ENCODE measurements at regions not wholly inside any gene's neighbourhood (a gene's known extent, or its start where the extent isn't known, plus 50 kb on each side); places are given as distances from the start of the nearest gene placed in this dataset.

DNA sequence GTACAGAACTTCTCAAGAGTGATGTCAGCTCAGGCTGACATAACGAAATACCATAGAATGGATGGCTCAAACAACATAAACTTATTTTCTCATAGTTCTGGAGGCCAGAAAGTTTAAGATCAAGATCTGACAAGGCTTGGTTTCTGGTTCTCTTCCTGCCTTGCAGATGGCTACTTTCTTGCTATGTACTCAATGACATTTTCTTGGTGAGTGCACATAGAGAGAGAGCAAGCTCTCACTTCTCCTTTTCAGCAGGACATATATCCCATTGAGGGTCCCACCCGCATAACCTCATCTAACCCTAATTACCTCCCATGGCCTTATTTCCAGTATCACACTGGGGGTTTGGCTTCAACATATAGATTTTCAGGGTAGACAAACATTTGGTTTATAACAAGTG is 1072.1 kb downstream of the PLOD2 start:
- Histone ChIP-seq H3K79me2 (ENCODE audit: insufficient read depth, low read length) (no peaks in the 10 kb centered on the region), H2AFZ (ENCODE audit: insufficient read depth, low read depth, low read length, poor library complexity, severe bottlenecking) (no peak overlapping the region), H3K4me1 (ENCODE audit: control insufficient read depth in 1 of 2, insufficient read depth in 2 of 2, low read length in 2 of 2) (no peaks in the 10 kb centered on the region), H3K27ac (ENCODE audit: low read depth in 1 of 2, low read length in 2 of 2) (no peak overlapping the region), H3K27me3 (ENCODE audit: control insufficient read depth in 2 of 2, insufficient read depth in 2 of 2, low read length in 2 of 2) (no peaks in the 10 kb centered on the region), H4K20me1 (ENCODE audit: insufficient read depth, low read length) (no peaks in the 10 kb centered on the region), H3K4me3 (replicated peaks in 1 of 3; ENCODE audit: low read depth in 2 of 3, low read length in 3 of 3) (no peak overlapping the region), H3K4me2 (replicated peaks; ENCODE audit: extremely low read depth, low read length, poor library complexity, severe bottlenecking) (no peak overlapping the region), H3K9me3 (replicated peaks in 1 of 2; ENCODE audit: control insufficient read depth in 1 of 2, insufficient read depth in 1 of 2, low read length in 2 of 2) (no peaks in the 10 kb centered on the region), H3K9ac (ENCODE audit: insufficient read depth, low read length, poor library complexity, severe bottlenecking) (no peak overlapping the region), H3K36me3 (replicated peaks in 1 of 2; ENCODE audit: control insufficient read depth in 1 of 2, insufficient read depth in 2 of 2, low read length in 2 of 2) (no peaks in the 10 kb centered on the region)
- intact Hi-C loops (cut with micrococcal nuclease), result no loop called here
- WGBS (ENCODE audit: insufficient coverage), result 80% methylated on average over 1 of the region's 2 CpGs
- H3K4me1 Mint-ChIP-seq, result no peaks in the 10 kb centered on the region
- H3K4me3 Mint-ChIP-seq, result no peak overlapping the region
- TF ChIP-seq, protein P1, sequence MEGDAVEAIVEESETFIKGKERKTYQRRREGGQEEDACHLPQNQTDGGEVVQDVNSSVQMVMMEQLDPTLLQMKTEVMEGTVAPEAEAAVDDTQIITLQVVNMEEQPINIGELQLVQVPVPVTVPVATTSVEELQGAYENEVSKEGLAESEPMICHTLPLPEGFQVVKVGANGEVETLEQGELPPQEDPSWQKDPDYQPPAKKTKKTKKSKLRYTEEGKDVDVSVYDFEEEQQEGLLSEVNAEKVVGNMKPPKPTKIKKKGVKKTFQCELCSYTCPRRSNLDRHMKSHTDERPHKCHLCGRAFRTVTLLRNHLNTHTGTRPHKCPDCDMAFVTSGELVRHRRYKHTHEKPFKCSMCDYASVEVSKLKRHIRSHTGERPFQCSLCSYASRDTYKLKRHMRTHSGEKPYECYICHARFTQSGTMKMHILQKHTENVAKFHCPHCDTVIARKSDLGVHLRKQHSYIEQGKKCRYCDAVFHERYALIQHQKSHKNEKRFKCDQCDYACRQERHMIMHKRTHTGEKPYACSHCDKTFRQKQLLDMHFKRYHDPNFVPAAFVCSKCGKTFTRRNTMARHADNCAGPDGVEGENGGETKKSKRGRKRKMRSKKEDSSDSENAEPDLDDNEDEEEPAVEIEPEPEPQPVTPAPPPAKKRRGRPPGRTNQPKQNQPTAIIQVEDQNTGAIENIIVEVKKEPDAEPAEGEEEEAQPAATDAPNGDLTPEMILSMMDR (IDR thresholded peaks at IDR 0.05), result no peak
- H3K36me3 Mint-ChIP-seq, result no peaks in the 10 kb centered on the region
- no peak for DNase-seq
- peaks cover 0 to 4% (median 0%) of the 10 kb centered on the region in 7 donors for H3K9me3 Mint-ChIP-seq
- H3K27me3 Mint-ChIP-seq (ENCODE audit: low read depth in 3 of 3), result peaks cover 0 to 1% (median 0%) of the 10 kb centered on the region in 3 donors
- no peak overlapping the region for H3K27ac Mint-ChIP-seq

DNA sequence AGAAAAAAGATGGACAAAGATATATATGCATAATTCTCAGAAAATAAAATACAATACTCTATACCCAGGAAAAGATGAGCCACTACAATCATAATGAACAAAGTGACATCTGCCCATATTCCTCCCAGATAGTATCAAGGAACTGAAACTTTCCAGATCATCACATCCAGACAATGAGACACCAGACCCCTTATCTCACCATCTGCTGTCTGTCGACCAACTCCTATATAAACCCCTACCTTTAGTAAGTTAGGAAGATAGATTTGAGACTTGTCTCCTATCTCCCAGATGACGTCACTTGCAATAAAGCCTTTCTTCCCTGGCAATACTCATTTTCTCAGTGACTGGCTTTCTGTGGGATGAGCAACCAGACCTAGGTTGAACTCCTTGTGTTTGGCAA is 1071.6 kb downstream of the PLOD2 start:
- no peaks in the 10 kb centered on the region for H3K4me1 Mint-ChIP-seq
- H3K9ac ChIP-seq (ENCODE audit: insufficient read depth, low read length, poor library complexity, severe bottlenecking), result no peak overlapping the region
- no peak overlapping the region for H3K27ac ChIP-seq (ENCODE audit: low read depth in 1 of 2, low read length in 2 of 2)
- TF ChIP-seq, protein P1 (IDR thresholded peaks at IDR 0.05), result no peak
- WGBS (ENCODE audit: insufficient coverage), result no CpG with 5 or more reads among the region's 2 CpGs
- H3K9me3 ChIP-seq (replicated peaks in 1 of 2; ENCODE audit: control insufficient read depth in 1 of 2, insufficient read depth in 1 of 2, low read length in 2 of 2), result no peaks in the 10 kb centered on the region
- H3K27ac Mint-ChIP-seq, result no peak overlapping the region
- intact Hi-C loops (cut with micrococcal nuclease), result no loop called here
- no peaks in the 10 kb centered on the region for H3K36me3 Mint-ChIP-seq
- H3K4me1 ChIP-seq (ENCODE audit: control insufficient read depth in 1 of 2, insufficient read depth in 2 of 2, low read length in 2 of 2), result no peaks in the 10 kb centered on the region
- H3K4me3 Mint-ChIP-seq, result no peak overlapping the region
- DNase-seq, result no peak
- H3K27me3 Mint-ChIP-seq (ENCODE audit: low read depth in 3 of 3), result peaks cover 0 to 1% (median 0%) of the 10 kb centered on the region in 3 donors
- H3K4me2 ChIP-seq (replicated peaks; ENCODE audit: extremely low read depth, low read length, poor library complexity, severe bottlenecking), result no peak overlapping the region
- H3K27me3 ChIP-seq (ENCODE audit: control insufficient read depth in 2 of 2, insufficient read depth in 2 of 2, low read length in 2 of 2), result no peaks in the 10 kb centered on the region
- H2AFZ ChIP-seq (ENCODE audit: insufficient read depth, low read depth, low read length, poor library complexity, severe bottlenecking), result no peak overlapping the region
- H3K36me3 ChIP-seq (replicated peaks in 1 of 2; ENCODE audit: control insufficient read depth in 1 of 2, insufficient read depth in 2 of 2, low read length in 2 of 2), result no peaks in the 10 kb centered on the region
- no peak overlapping the region for H3K4me3 ChIP-seq (replicated peaks in 1 of 3; ENCODE audit: low read depth in 2 of 3, low read length in 3 of 3)
- H3K79me2 ChIP-seq (ENCODE audit: insufficient read depth, low read length), result no peaks in the 10 kb centered on the region
- H3K9me3 Mint-ChIP-seq, result peaks cover 0 to 4% (median 0%) of the 10 kb centered on the region in 7 donors
- H4K20me1 ChIP-seq (ENCODE audit: insufficient read depth, low read length), result no peaks in the 10 kb centered on the region

Measured in CD14-positive monocyte (primary cell).